RPMI8226 (cell line): ENCODE measurements at regions not wholly inside any gene's neighbourhood (a gene's known extent, or its start where the extent isn't known, plus 50 kb on each side); places are given as distances from the start of the nearest gene placed in this dataset.

ENCODE experiments used
- DNase-seq: peaks from one replicate; pipeline ENCODE4 v3.0.0-alpha.2; 2015

DNA sequence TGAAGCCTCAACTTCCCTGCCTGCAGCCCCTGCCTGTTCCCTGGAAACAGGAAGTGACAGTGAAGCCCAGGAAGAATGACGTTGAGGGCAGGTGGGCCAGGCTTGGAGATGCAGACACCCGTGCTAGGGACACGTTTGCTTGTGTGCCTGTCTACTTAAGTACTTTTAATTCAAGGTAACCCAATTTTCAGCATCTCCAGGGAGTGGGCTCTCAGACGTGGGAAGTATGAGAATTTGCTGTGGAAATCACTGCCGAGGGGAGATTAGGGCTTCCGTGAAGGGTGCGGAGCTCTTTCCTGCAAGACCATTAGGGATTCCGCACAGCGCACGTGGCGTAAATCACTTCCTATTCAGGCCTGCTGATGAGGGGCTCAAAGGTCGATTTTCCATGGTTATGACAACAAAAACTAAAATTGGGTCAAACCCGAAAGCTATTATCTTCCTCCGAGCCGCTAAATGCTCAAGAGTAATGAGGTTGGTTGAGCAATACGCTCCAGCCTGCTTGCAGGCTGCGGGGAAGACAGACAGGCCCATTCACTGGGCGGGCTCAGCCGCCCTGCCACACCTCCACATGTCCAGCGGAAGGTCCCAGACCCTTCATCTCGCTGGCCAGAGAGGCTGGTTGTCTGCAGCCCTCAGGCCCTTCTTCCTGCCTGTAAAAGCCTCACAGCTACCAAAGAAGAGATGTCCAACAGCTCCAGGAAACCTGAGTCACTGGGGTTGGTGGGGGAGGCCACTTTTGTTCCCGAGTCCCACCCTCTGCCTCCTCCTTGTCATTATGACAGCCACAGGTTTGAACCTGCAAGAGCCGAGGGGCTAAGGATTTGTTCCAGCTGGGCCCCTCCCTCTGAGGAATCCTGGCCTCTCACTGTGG lies 109.9 kb downstream of the RBFOX3 start:
- no peak for DNase-seq

GRCh38 chr17:79498854-79499253 lies 112.0 kb downstream of the RBFOX3 start:
- DNase-seq = no peak

DNA sequence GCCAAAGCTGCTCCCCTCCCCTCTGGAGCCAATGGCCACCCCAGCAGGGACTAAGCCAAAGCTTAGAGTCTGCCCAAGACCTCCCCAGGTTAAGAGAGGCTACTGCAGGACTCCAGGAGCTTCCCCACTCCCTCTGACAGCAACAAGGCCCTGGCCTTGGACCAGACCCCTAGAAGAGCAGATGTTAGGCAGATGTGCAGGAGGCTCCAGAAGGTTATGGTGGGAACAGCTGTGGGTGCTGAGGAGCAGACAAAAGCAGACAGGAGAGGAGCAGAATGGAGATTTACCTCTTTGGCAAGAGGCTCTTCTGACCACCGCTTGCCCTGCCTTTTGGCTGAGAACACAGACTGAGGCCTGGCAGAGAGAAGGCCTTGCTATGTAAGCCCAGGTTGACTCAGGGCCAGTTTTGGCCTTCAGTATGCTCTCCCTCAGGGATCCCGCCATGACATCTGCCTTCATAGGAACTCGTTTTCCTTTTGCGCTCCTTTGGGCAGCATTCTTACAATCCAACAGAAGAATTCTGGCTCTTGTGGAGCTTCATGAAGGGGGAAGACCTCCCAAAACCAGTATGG lies 113.0 kb downstream of the RBFOX3 start:
- no peak for DNase-seq

GRCh38 chr17:79496422-79497005 lies 114.3 kb downstream of the RBFOX3 start:
- DNase-seq = no peak

DNA sequence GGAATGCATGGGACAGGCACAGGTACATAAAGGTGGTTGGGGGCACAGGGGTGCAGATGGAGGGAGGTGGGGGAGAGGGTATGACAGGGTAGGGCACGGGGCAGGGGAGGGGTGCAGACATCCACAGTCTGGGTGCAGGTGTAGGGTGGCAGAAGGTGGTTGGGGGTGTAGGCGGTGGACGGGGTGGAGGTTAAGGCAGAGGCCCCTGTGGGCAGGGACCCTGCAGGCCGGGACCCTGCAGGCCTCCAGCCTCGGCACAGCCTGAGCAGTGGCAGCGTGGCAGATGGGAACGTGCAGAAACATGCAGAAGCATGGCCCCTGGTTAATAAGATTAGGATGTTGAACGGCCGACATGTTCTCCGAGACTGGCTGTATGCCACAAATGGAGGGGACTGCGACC lies 115.2 kb downstream of the RBFOX3 start:
- DNase-seq = no peak

GRCh38 chr17:79491006-79491405 lies 119.8 kb downstream of the RBFOX3 start:
- no peak for DNase-seq

DNA sequence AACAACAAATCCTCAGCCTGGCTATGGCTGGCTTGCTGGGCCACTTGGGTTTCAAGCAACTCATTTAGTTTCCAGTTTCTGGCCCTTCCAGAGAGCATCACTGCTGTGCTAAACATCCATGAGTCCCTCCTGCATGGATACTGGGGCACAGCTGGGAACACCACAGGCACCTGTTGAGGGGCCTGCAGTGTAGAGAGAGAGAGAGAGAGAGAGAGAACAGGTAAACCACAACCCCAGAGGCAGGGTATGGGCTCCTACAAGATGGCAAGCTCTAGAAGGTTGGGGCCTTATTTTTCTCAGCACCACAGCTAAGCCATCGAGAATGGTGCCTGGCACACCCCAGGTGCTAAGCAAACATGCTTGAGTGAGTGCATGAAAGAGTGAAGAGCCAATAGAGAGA lies 120.3 kb downstream of the RBFOX3 start:
- no peak for DNase-seq

DNA sequence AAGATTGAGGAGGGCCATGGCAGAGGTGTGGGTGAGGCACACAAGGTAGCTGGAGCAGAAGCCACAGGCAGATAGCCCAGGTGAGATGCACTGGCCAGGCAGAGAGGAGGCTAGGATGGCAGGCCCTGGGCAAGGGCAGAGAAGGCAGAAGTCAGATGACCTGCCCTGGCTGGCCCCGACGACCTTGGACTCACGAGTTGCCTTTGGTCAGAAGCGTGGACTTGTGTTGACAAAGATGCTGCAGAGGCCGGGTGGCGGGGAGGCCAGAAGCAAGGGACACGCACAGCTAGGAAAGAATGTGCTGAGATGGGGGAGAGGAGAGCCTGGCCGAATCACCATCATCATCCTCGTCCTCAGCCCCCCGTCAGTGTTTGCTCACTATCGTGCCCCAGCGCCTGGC lies 123.7 kb downstream of the RBFOX3 start:
- DNase-seq = no peak

- DNase-seq = no peak
Measured at GRCh38 chr17:79485991-79486390, 124.9 kb downstream of the RBFOX3 start.

GRCh38 chr17:79485419-79485985 lies 125.3 kb downstream of the RBFOX3 start:
- no peak for DNase-seq

- DNase-seq = no peak
Measured at GRCh38 chr17:79484600-79485418, 126.0 kb downstream of the RBFOX3 start.

DNA sequence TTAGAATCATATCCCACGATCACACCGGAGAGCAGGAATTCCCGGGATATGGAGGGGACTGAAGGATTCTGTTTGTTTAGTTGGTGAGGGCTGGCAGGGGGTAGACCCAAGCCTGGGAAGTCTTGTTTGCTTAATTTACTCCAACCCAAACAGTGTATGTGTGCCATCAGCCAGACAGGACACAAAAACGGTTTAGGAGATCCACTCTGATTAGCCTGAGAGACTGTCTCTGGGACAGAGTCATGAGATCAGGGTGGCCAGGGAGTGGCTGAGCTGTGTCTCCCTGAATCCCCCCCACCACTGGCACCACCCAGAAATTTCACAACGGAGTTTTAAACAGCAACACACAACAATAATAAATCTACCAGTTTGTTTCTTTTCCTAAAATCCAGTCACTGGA lies 127.0 kb downstream of the RBFOX3 start:
- DNase-seq = no peak

GRCh38 chr17:79482727-79483521 lies 127.9 kb downstream of the RBFOX3 start:
- no peak for DNase-seq

DNA sequence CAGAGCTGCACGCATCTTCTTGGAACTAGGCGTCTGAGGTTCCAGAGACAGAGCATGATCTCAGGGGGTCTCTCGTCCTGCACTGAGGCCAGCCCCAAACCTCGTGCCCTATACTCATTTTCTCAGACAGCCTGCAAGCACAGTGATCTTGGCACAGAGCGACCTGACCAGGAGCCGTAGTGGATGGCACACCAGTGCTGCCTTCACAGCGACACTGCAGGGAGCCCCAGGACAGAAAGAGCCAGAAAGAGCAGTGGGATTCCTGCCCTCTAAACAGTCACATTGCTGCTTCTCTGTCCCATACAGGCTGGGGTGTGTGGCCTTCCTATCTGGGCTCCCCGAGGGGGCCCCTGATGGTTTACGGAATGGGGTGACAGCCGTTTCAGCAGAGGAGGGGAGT lies 131.0 kb downstream of the RBFOX3 start:
- no peak for DNase-seq

DNA sequence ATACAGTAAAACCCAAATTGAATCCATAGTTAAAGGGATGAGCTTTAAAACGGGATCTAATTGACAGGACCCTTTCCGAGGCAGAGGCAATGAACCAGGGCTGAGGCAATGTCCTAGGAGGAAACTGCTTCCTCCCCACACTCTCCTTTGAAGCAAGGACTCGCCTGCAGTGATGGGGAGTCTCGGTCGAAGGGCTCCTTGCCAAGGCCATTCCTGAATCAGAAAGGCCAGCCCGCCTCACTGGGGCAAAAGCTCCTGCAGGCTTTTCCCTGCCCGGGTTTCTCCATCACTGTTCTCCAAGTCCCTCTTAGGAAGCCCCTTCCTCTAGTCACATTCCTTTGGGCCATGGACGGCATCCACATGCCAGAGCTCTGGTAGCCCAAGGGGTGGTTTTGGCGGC lies 132.0 kb downstream of the RBFOX3 start:
- no peak for DNase-seq

- no peak for DNase-seq
Measured at GRCh38 chr17:79478051-79478461, 132.8 kb downstream of the RBFOX3 start.

DNA sequence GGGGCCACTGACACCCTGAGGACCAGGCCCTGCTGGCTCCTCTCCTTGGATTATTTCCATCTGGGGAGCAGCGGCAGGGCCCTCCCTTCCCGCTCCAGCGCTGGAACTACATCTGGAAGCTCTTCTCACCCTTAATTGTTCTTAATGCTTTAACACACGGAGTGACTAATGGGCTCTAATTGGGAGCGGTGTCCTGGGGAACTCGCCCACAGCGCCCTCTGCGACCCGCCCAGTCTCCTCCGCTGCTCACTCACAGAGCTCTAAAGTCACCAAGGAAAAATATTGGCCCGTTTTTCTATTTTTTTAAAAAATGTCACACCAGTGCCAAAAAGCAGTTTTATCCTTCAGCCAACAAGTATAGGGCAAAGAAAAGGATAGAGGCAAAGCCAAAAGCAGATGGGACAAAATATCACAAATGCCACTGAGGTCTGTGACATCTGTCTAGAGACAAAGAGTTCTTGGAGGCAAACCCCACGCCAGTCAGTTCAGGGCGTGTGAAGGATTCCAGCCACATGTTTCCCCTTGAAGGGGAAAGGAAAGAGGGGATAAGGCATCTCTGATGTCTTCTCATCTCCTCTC lies 134.7 kb downstream of the RBFOX3 start:
- no peak for DNase-seq

DNA sequence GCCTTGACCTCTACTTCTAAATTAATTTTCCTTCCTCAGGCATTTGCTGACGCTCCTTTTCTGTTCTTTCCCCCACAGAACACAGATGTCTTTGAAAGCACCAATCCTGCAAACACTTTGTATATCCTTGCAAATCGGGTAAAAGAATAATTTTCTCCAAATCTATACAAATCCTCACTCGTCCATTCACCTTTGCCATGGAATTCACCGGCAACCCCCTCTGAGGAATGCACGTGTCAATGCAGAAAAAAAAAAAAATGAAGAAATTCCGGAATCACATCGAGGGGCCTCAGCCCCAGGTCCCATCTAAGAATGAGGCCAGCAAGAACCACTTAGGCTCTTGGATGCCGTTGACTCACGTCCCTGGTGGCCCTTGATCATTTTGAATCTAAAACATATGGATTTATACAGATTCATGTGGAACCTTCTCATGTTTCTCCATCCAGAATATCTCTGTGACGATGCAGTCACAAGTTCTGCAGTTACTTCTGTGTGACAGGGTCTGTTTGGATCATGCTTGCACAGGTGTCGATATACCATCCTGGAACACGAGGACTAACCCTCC lies 136.9 kb downstream of the RBFOX3 start:
- no peak for DNase-seq

GRCh38 chr17:79473111-79473875 lies 137.6 kb downstream of the RBFOX3 start:
- DNase-seq = peak; percentile 38

DNA sequence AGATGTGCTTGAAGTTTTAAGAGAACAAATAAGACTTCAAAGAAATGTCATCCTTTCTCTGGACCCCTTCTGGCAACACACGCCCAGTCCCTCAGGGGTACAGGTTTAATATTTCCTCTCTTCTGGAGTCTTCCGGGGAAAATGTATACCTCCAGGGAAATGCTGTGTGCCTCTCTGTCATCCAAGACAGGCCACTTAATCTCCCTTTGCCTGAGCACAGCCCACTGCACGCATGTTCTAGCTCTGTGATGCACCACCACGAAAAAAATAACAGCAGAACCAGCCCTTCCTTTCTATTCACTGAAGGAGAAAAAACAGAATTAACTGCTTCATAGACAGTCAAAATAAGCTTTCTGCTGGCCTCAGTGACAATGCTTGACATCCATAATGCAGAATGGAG lies 140.1 kb downstream of the RBFOX3 start:
- DNase-seq = no peak

DNA sequence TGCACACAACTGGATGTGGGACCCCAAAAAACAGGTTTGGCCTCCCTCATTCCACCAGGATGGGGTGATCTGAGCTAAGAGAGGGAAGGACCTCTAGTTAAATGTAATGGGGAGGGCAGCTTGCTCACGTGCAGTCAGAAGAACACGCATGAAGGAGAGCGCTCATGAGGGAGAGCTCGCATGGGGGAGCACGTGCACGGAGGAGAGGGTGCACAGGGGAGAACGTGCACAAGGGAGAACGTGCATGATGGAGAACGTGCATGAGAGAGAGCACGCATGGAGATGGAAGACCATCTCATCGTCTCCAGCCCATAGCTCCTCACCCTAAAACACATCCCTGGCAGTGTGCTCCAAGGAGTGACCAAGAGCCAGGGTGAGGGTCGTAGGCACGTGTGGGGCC lies 141.2 kb downstream of the RBFOX3 start:
- DNase-seq = no peak
